Liver (tissue), 3 donors: ENCODE measurements at regions not wholly inside any gene's neighbourhood (a gene's known extent, or its start where the extent isn't known, plus 50 kb on each side); places are given as distances from the start of the nearest gene placed in this dataset.

Experiments
- CTCF ChIP-seq: fragments of 150-350 bp; IDR thresholded peaks from 2 replicates; pipeline ENCODE4 v1.5.1; 2017; ENCODE audit warnings: improper control_type of control experiment, low read depth, low read length; ENCODE audit not compliant: missing input control
- EGR1 ChIP-seq, 2 donors: IDR thresholded peaks; 2 replicates each; pipeline ENCODE4 v1.6.1; 2016 to 2018; ENCODE audit warnings: antibody characterized with exemption in 2 of 2, low read depth in 2 of 2
- GABPA ChIP-seq, 2 donors: IDR thresholded peaks in 1 of 2; conservative IDR thresholded peaks in 1 of 2; 2 replicates each; pipeline ENCODE4 v1.6.1; 2016; ENCODE audit warnings: antibody characterized with exemption in 2 of 2, mild to moderate bottlenecking in 1 of 2, moderate library complexity in 1 of 2
- MAX ChIP-seq: IDR thresholded peaks from 2 replicates; pipeline ENCODE4 v1.6.1; 2016; ENCODE audit warnings: antibody characterized with exemption
- NR2F2 ChIP-seq: IDR thresholded peaks from 2 replicates; pipeline ENCODE4 v1.6.1; 2016; ENCODE audit warnings: antibody characterized with exemption
- RAD21 ChIP-seq, 2 donors: IDR thresholded peaks; 2 replicates each; pipeline ENCODE4 v1.6.1; 2016; ENCODE audit warnings: antibody characterized with exemption in 2 of 2, mild to moderate bottlenecking in 2 of 2
- REST ChIP-seq: IDR thresholded peaks from 2 replicates; pipeline ENCODE4 v1.6.1; 2016; ENCODE audit warnings: antibody characterized with exemption, mild to moderate bottlenecking
- RXRA ChIP-seq, 2 donors: IDR thresholded peaks; 2 replicates each; pipeline ENCODE4 v1.6.1; 2017 to 2018; ENCODE audit warnings: antibody characterized with exemption in 2 of 2, mild to moderate bottlenecking in 1 of 2
- SP1 ChIP-seq: IDR thresholded peaks from 2 replicates; pipeline ENCODE4 v1.6.1; 2018; ENCODE audit warnings: antibody characterized with exemption, mild to moderate bottlenecking
- TAF1 ChIP-seq: conservative IDR thresholded peaks from 2 replicates; pipeline ENCODE4 v1.6.1; 2016; ENCODE audit warnings: antibody characterized with exemption, mild to moderate bottlenecking
- donor health status: healthy.
- donor health status: healthy.

GRCh38 chr4:181661090-181661489 lies 582.1 kb upstream of the TENM3 start:
- TF ChIP-seq CTCF (no peak), RAD21 (IDR thresholded peaks at IDR 0.05) (no peak), NR2F2 (no peak), MAX (no peak), TAF1 (no peak), SP1 (no peak), RXRA (IDR thresholded peaks at IDR 0.05) (no peak), GABPA (IDR thresholded peaks at IDR 0.05 in 1 of 2, conservative IDR thresholded peaks at IDR 0.05 in 1 of 2) (no peak), REST (no peak), EGR1 (IDR thresholded peaks at IDR 0.05; ENCODE audit: low read depth in 2 of 2) (no peak)
